GM23338 (cell line): ENCODE measurements at regions not wholly inside any gene's neighbourhood (a gene's known extent, or its start where the extent isn't known, plus 50 kb on each side); places are given as distances from the start of the nearest gene placed in this dataset.

ENCODE experiments used
- ATAC-seq: fragments of 200-7000 bp; cut with Tn5 transposase; 3 replicates; pipeline ENCODE4 v1.9.1; 2020
- DNase-seq: peaks from one replicate; pipeline ENCODE4 v3.0.0-alpha.2; 2015; ENCODE audit warnings: low spot score
- H2AFZ ChIP-seq: fragments of 200-600 bp; sonication (generic); 2 replicates; pipeline ENCODE4 v1.8.0; 2016; ENCODE audit warnings: antibody characterized with exemption, mild to moderate bottlenecking, moderate library complexity
- H3F3A ChIP-seq: fragments of 200-600 bp; sonication (generic); replicated peaks from 2 replicates; pipeline ENCODE4 v1.8.0; 2017; ENCODE audit warnings: antibody characterized with exemption, mixed run types, low read depth
- H3K27ac ChIP-seq: fragments of 200-600 bp; sonication (generic); 2 replicates; pipeline ENCODE4 v1.6.1; 2016; ENCODE audit warnings: low read depth
- H3K27me3 ChIP-seq: fragments of 200-600 bp; sonication (generic); 2 replicates; pipeline ENCODE4 v1.8.0; 2016; ENCODE audit warnings: mild to moderate bottlenecking, mixed run types, moderate library complexity; ENCODE audit not compliant: insufficient read depth
- H3K36me3 ChIP-seq: fragments of 200-600 bp; sonication (generic); 2 replicates; pipeline ENCODE4 v1.8.0; 2016; ENCODE audit warnings: mild to moderate bottlenecking; ENCODE audit not compliant: insufficient read depth
- H3K4me1 ChIP-seq: fragments of 200-600 bp; sonication (generic); 2 replicates; pipeline ENCODE4 v1.8.0; 2016; ENCODE audit warnings: mild to moderate bottlenecking, moderate library complexity; ENCODE audit not compliant: insufficient read depth
- H3K4me2 ChIP-seq: fragments of 200-600 bp; sonication (generic); 2 replicates; pipeline ENCODE4 v1.7.1; 2017; ENCODE audit warnings: mixed run types
- H3K4me3 ChIP-seq: fragments of 200-600 bp; sonication (generic); 2 replicates; pipeline ENCODE4 v1.6.1; 2016; ENCODE audit warnings: mixed run types
- H3K79me2 ChIP-seq: fragments of 200-600 bp; sonication (generic); replicated peaks from 2 replicates; pipeline ENCODE4 v1.8.0; 2017; ENCODE audit warnings: mild to moderate bottlenecking; ENCODE audit not compliant: insufficient read depth
- H3K9me2 ChIP-seq: fragments of 200-600 bp; sonication (generic); 2 replicates; pipeline ENCODE4 v1.8.0; 2017; ENCODE audit not compliant: insufficient read depth
- H4K20me1 ChIP-seq: fragments of 200-600 bp; sonication (generic); replicated peaks from 2 replicates; pipeline ENCODE4 v1.8.0; 2017; ENCODE audit warnings: mild to moderate bottlenecking; ENCODE audit not compliant: insufficient read depth
- H3K27ac Mint-ChIP-seq: 2 replicates; pipeline ENCODE4 v1.8.0; 2020; ENCODE audit warnings: inconsistent platforms, mild to moderate bottlenecking, moderate library complexity, mixed read lengths
- H3K27me3 Mint-ChIP-seq: 3 replicates; pipeline ENCODE4 v1.8.0; 2022; ENCODE audit warnings: low read depth, mild to moderate bottlenecking, moderate library complexity, mixed read lengths, inconsistent platforms; ENCODE audit not compliant: insufficient read depth, poor library complexity
- H3K36me3 Mint-ChIP-seq: 3 replicates; pipeline ENCODE4 v1.8.0; 2021; ENCODE audit warnings: low read depth, mild to moderate bottlenecking, inconsistent platforms, moderate library complexity, mixed read lengths
- H3K4me1 Mint-ChIP-seq: 3 replicates; pipeline ENCODE4 v1.8.0; 2020; ENCODE audit warnings: mild to moderate bottlenecking, inconsistent platforms, mixed read lengths
- H3K4me3 Mint-ChIP-seq: 3 replicates; pipeline ENCODE4 v1.8.0; 2021; ENCODE audit warnings: moderate library complexity, mild to moderate bottlenecking, inconsistent platforms, mixed read lengths
- H3K9me3 Mint-ChIP-seq: 3 replicates; pipeline ENCODE4 v1.8.0; 2020; ENCODE audit warnings: moderate library complexity, mild to moderate bottlenecking, inconsistent platforms, mixed read lengths
- CREB1 ChIP-seq: fragments of 250-450 bp; sonication (Bioruptor Pico); IDR thresholded peaks from 2 replicates; pipeline ENCODE4 v1.5.0; 2020; ENCODE audit warnings: low read depth, mild to moderate bottlenecking, moderate library complexity
- EZH2 ChIP-seq: fragments of 200-600 bp; sonication (generic); IDR thresholded peaks from one replicate; pipeline ENCODE4 v1.8.0; 2017; ENCODE audit warnings: antibody characterized with exemption, mild to moderate bottlenecking, low read depth; ENCODE audit not compliant: unreplicated experiment
- EZH2phosphoT487 ChIP-seq: fragments of 200-600 bp; sonication (generic); IDR thresholded peaks from one replicate; pipeline ENCODE4 v1.8.1; 2018; ENCODE audit warnings: antibody characterized with exemption; ENCODE audit not compliant: unreplicated experiment
- JUNB ChIP-seq: IDR thresholded peaks from one replicate; pipeline ENCODE4 v1.6.1; 2016; ENCODE audit warnings: antibody characterized with exemption; ENCODE audit not compliant: unreplicated experiment
- POLR2AphosphoS5 ChIP-seq: IDR thresholded peaks from 2 replicates; pipeline ENCODE4 v1.6.1; 2016; ENCODE audit warnings: antibody characterized with exemption, low read depth
- STAT1 ChIP-seq: IDR thresholded peaks from one replicate; pipeline ENCODE4 v1.6.1; 2016; ENCODE audit warnings: antibody characterized with exemption; ENCODE audit not compliant: unreplicated experiment
- ZNF114 ChIP-seq: fragments of 250-450 bp; sonication (Bioruptor Pico); IDR thresholded peaks from 2 replicates; pipeline ENCODE4 v1.5.0; 2020; ENCODE audit warnings: mild to moderate bottlenecking, moderate library complexity
- ZNF331 ChIP-seq: fragments of 250-450 bp; sonication (Bioruptor Pico); IDR thresholded peaks from 2 replicates; pipeline ENCODE4 v1.5.0; 2020; ENCODE audit warnings: low read depth, mild to moderate bottlenecking, moderate library complexity
- TF ChIP-seq, protein P1 (sequence below): fragments of 250-450 bp; sonication (Bioruptor Pico); IDR thresholded peaks from 2 replicates; pipeline ENCODE4 v1.5.0; 2020; ENCODE audit warnings: mild to moderate bottlenecking, moderate library complexity
- TF ChIP-seq, protein P2 (sequence below): IDR thresholded peaks from one replicate; pipeline ENCODE4 v1.6.1; 2018; ENCODE audit warnings: antibody characterized with exemption; ENCODE audit not compliant: unreplicated experiment
- TF ChIP-seq, protein P3 (sequence below), 2 experiments: fragments of 200-600 bp in 1 of 2; sonication (generic) in 1 of 2; conservative IDR thresholded peaks; 2 replicates each; pipeline versions ENCODE4 v1.5.1 to v1.6.1; 2016 to 2017; ENCODE audit warnings: antibody characterized with exemption in 2 of 2, low read depth in 2 of 2, mild to moderate bottlenecking in 2 of 2, moderate library complexity in 1 of 2
- TF ChIP-seq, protein P4 (sequence below): IDR thresholded peaks from 2 replicates; pipeline ENCODE4 v1.6.1; 2016; ENCODE audit warnings: antibody characterized with exemption

DNA sequence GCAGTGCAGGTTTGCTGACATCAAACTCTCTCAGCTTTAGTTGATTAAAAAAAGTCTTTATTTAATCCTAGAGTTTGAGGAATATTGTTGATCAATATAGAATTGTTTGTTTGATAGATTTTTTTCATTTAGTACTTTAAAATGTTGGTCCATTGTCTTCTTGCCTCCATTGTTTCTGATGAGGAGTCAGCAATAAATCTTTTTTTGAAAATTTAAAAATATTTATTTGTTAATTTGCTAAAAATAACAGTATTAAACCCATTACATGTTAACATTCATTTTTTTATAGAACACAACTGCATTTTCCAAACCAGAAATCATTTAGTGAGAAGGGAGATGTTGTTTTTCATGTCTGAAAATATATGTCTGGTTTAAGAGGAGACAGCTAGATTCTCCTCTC is 173.8 kb upstream of the USP24 start:
- Histone ChIP-seq H3K27me3 (no peaks in the 10 kb centered on the region), H2AFZ (no peak overlapping the region), H3K4me3 (no peak overlapping the region), H3K9me2 (no peaks in the 10 kb centered on the region), H3K27ac (no peak overlapping the region), H3K4me2 (no peak overlapping the region), H3F3A (no peaks in the 10 kb centered on the region), H3K79me2 (no peaks in the 10 kb centered on the region), H3K4me1 (no peaks in the 10 kb centered on the region), H4K20me1 (no peaks in the 10 kb centered on the region), H3K36me3 (no peaks in the 10 kb centered on the region)
- H3K9me3 Mint-ChIP-seq, result peaks cover 11% of the 10 kb centered on the region; the same call in 1 of the 3 replicates
- DNase-seq (no peak), ATAC-seq (no peak)
- TF ChIP-seq, protein P1, sequence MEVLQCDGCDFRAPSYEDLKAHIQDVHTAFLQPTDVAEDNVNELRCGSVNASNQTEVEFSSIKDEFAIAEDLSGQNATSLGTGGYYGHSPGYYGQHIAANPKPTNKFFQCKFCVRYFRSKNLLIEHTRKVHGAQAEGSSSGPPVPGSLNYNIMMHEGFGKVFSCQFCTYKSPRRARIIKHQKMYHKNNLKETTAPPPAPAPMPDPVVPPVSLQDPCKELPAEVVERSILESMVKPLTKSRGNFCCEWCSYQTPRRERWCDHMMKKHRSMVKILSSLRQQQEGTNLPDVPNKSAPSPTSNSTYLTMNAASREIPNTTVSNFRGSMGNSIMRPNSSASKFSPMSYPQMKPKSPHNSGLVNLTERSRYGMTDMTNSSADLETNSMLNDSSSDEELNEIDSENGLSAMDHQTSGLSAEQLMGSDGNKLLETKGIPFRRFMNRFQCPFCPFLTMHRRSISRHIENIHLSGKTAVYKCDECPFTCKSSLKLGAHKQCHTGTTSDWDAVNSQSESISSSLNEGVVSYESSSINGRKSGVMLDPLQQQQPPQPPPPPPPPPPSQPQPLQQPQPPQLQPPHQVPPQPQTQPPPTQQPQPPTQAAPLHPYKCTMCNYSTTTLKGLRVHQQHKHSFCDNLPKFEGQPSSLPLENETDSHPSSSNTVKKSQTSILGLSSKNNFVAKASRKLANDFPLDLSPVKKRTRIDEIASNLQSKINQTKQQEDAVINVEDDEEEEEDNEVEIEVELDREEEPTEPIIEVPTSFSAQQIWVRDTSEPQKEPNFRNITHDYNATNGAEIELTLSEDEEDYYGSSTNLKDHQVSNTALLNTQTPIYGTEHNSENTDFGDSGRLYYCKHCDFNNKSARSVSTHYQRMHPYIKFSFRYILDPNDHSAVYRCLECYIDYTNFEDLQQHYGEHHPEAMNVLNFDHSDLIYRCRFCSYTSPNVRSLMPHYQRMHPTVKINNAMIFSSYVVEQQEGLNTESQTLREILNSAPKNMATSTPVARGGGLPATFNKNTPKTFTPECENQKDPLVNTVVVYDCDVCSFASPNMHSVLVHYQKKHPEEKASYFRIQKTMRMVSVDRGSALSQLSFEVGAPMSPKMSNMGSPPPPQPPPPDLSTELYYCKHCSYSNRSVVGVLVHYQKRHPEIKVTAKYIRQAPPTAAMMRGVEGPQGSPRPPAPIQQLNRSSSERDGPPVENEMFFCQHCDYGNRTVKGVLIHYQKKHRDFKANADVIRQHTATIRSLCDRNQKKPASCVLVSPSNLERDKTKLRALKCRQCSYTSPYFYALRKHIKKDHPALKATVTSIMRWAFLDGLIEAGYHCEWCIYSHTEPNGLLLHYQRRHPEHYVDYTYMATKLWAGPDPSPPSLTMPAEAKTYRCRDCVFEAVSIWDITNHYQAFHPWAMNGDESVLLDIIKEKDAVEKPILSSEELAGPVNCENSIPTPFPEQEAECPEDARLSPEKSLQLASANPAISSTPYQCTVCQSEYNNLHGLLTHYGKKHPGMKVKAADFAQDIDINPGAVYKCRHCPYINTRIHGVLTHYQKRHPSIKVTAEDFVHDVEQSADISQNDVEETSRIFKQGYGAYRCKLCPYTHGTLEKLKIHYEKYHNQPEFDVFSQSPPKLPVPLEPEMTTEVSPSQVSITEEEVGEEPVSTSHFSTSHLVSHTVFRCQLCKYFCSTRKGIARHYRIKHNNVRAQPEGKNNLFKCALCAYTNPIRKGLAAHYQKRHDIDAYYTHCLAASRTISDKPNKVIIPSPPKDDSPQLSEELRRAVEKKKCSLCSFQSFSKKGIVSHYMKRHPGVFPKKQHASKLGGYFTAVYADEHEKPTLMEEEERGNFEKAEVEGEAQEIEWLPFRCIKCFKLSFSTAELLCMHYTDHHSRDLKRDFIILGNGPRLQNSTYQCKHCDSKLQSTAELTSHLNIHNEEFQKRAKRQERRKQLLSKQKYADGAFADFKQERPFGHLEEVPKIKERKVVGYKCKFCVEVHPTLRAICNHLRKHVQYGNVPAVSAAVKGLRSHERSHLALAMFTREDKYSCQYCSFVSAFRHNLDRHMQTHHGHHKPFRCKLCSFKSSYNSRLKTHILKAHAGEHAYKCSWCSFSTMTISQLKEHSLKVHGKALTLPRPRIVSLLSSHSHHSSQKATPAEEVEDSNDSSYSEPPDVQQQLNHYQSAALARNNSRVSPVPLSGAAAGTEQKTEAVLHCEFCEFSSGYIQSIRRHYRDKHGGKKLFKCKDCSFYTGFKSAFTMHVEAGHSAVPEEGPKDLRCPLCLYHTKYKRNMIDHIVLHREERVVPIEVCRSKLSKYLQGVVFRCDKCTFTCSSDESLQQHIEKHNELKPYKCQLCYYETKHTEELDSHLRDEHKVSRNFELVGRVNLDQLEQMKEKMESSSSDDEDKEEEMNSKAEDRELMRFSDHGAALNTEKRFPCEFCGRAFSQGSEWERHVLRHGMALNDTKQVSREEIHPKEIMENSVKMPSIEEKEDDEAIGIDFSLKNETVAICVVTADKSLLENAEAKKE (CRISPR knock-in tag), result no peak
- no peak for TF ChIP-seq CREB1 (CRISPR knock-in tag)
- TF ChIP-seq EZH2phosphoT487, result no peak
- TF ChIP-seq POLR2AphosphoS5, result no peak
- TF ChIP-seq, protein P2, sequence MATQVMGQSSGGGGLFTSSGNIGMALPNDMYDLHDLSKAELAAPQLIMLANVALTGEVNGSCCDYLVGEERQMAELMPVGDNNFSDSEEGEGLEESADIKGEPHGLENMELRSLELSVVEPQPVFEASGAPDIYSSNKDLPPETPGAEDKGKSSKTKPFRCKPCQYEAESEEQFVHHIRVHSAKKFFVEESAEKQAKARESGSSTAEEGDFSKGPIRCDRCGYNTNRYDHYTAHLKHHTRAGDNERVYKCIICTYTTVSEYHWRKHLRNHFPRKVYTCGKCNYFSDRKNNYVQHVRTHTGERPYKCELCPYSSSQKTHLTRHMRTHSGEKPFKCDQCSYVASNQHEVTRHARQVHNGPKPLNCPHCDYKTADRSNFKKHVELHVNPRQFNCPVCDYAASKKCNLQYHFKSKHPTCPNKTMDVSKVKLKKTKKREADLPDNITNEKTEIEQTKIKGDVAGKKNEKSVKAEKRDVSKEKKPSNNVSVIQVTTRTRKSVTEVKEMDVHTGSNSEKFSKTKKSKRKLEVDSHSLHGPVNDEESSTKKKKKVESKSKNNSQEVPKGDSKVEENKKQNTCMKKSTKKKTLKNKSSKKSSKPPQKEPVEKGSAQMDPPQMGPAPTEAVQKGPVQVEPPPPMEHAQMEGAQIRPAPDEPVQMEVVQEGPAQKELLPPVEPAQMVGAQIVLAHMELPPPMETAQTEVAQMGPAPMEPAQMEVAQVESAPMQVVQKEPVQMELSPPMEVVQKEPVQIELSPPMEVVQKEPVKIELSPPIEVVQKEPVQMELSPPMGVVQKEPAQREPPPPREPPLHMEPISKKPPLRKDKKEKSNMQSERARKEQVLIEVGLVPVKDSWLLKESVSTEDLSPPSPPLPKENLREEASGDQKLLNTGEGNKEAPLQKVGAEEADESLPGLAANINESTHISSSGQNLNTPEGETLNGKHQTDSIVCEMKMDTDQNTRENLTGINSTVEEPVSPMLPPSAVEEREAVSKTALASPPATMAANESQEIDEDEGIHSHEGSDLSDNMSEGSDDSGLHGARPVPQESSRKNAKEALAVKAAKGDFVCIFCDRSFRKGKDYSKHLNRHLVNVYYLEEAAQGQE, result no peak
- TF ChIP-seq, protein P3, sequence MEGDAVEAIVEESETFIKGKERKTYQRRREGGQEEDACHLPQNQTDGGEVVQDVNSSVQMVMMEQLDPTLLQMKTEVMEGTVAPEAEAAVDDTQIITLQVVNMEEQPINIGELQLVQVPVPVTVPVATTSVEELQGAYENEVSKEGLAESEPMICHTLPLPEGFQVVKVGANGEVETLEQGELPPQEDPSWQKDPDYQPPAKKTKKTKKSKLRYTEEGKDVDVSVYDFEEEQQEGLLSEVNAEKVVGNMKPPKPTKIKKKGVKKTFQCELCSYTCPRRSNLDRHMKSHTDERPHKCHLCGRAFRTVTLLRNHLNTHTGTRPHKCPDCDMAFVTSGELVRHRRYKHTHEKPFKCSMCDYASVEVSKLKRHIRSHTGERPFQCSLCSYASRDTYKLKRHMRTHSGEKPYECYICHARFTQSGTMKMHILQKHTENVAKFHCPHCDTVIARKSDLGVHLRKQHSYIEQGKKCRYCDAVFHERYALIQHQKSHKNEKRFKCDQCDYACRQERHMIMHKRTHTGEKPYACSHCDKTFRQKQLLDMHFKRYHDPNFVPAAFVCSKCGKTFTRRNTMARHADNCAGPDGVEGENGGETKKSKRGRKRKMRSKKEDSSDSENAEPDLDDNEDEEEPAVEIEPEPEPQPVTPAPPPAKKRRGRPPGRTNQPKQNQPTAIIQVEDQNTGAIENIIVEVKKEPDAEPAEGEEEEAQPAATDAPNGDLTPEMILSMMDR (conservative IDR thresholded peaks at IDR 0.05; ENCODE audit: low read depth in 2 of 2), result no peak
- TF ChIP-seq, protein P4, sequence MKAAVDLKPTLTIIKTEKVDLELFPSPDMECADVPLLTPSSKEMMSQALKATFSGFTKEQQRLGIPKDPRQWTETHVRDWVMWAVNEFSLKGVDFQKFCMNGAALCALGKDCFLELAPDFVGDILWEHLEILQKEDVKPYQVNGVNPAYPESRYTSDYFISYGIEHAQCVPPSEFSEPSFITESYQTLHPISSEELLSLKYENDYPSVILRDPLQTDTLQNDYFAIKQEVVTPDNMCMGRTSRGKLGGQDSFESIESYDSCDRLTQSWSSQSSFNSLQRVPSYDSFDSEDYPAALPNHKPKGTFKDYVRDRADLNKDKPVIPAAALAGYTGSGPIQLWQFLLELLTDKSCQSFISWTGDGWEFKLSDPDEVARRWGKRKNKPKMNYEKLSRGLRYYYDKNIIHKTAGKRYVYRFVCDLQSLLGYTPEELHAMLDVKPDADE, result no peak
- TF ChIP-seq ZNF114 (CRISPR knock-in tag), result no peak
- TF ChIP-seq STAT1, result no peak
- no peak for TF ChIP-seq EZH2
- no peak for TF ChIP-seq ZNF331
- TF ChIP-seq JUNB, result no peak
- no peak overlapping the region for H3K27ac Mint-ChIP-seq
- H3K27me3 Mint-ChIP-seq, result peaks cover 4% of the 10 kb centered on the region
- no peaks in the 10 kb centered on the region for H3K4me1 Mint-ChIP-seq
- H3K4me3 Mint-ChIP-seq, result no peak overlapping the region
- H3K36me3 Mint-ChIP-seq, result no peaks in the 10 kb centered on the region
